Body of pancreas (tissue), 4 donors: ENCODE measurements at regions not wholly inside any gene's neighbourhood (a gene's known extent, or its start where the extent isn't known, plus 50 kb on each side); places are given as distances from the start of the nearest gene placed in this dataset.

Source experiments
- ATAC-seq: fragments of 150-250 bp; one replicate; pipeline ENCODE4 v1.9.1; 2016
- DNase-seq, 4 donors: peaks; one replicate each; pipeline ENCODE4 v3.0.0-alpha.2; 2019
- H3K27ac ChIP-seq, 4 donors: fragments of 200-600 bp; sonication (generic); 1 replicate in 3 of 4; 2 replicates in 1 of 4; pipeline versions ENCODE4 v1.5.1 to v1.6.1; 2016 to 2019; ENCODE audit warnings: mild to moderate bottlenecking in 1 of 4, mixed read lengths in 1 of 4, moderate library complexity in 1 of 4
- H3K27me3 ChIP-seq, 2 donors: fragments of 200-600 bp; sonication (generic); one replicate each; pipeline ENCODE4 v1.6.0; 2016; ENCODE audit warnings: mild to moderate bottlenecking in 1 of 2
- H3K36me3 ChIP-seq, 2 donors: fragments of 200-600 bp; sonication (generic); replicated peaks in 1 of 2; 2 replicates each; pipeline ENCODE4 v1.5.1; 2016; ENCODE audit warnings: low read depth in 2 of 2; ENCODE audit not compliant: insufficient read depth in 1 of 2
- H3K4me1 ChIP-seq: fragments of 200-600 bp; sonication (generic); one replicate; pipeline ENCODE4 v1.6.0; 2016
- H3K4me3 ChIP-seq, 2 donors: fragments of 200-600 bp; sonication (generic); 1 replicate in 1 of 2; 2 replicates in 1 of 2; pipeline ENCODE4 v1.5.1; 2016 to 2019
- H3K9me3 ChIP-seq, 3 donors: fragments of 200-600 bp; sonication (generic); 1 replicate in 2 of 3; 2 replicates in 1 of 3; pipeline ENCODE4 v1.5.1; 2016
- POLR2A ChIP-seq, 3 donors: fragments of 450-650 bp; IDR thresholded peaks; one replicate each; pipeline ENCODE4 v1.6.1; 2016; ENCODE audit warnings: antibody characterized with exemption in 3 of 3, mild to moderate bottlenecking in 2 of 3
- WGBS, 2 donors: methylation state at CpG; one replicate each; pipeline ENCODE4 v1.1.5; 2017; 5-methylcytosine and 5-hydroxymethylcytosine counted together
- intact Hi-C: fragments of 100-400 bp; cut with DNase I; formaldehyde crosslinking; loops from one replicate; pipeline ENCODE4 v1.15.1; 2023
- TF ChIP-seq, protein P1 (sequence below), 7 experiments: fragments of 450-650 bp in 4 of 7; fragments of 200-600 bp in 3 of 7; sonication (generic) in 3 of 7; IDR thresholded peaks; one replicate each; pipeline ENCODE4 v1.5.1; 2016 to 2019; ENCODE audit warnings: antibody characterized with exemption in 7 of 7

DNA sequence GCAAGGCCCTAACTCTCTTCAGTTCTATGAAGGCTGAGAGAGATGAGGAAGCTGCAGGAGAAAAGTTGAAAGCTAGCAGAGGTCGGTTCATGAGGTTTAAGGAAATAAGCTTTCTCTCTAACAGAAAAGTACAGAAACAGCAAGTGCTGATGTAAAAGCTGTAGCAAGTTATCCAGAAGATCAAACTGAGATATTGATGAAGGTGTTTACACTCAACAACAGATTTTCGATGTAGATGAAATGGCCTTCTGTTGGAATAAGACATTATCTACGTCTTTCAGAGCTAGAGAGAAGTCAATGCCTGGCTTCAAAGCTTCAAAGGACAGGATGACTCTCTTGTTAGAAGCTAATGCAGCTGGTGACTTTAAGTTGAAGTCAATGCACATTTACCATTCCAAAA is 87.4 kb downstream of the PDCL3 start:
- Histone ChIP-seq H3K27me3 (no peaks in the 10 kb centered on the region), H3K27ac (no peak overlapping the region), H3K36me3 (no peaks in the 10 kb centered on the region), H3K9me3 (no peaks in the 10 kb centered on the region), H3K4me1 (peaks cover 5% of the 10 kb centered on the region), H3K4me3 (no peak overlapping the region)
- ATAC-seq (no peak), DNase-seq (no peak)
- intact Hi-C loops = no loop called here
- TF ChIP-seq POLR2A (IDR thresholded peaks at IDR 0.05) = no peak
- WGBS, 2 donors = 63 to 70% methylated on average over 3 of the region's 3 CpGs

DNA sequence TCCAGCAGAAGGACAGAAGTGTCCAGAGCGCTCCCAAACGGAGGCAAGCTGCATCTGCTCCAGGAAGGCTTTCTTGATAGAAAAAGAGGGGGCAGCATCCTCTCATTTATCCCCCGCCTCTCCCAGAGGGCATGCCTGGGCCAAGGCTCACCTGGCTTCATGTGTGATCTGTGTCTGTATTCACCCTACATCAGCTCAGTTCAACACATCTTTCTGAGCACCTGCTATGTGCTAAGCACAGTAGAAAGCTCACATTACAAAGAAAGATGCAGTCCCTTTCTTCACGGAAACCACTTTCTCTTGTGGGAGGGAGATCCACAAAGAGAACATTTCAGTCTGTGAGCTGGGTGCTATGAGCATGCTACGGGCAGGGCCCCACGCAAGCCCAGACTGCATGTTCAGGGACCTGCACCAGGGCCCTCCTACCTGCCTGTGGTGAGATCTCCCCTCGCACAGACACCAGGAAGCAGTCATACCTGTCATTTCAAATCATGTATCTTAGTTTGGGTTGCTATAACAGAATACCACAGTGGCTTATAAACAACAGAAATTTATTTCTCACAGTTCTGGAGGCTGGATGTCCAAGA is 90.7 kb downstream of the PDCL3 start:
- no peaks in the 10 kb centered on the region for H3K36me3 ChIP-seq
- no peaks in the 10 kb centered on the region for H3K9me3 ChIP-seq
- H3K27me3 ChIP-seq = no peaks in the 10 kb centered on the region
- no peak for ATAC-seq
- TF ChIP-seq, protein P1, sequence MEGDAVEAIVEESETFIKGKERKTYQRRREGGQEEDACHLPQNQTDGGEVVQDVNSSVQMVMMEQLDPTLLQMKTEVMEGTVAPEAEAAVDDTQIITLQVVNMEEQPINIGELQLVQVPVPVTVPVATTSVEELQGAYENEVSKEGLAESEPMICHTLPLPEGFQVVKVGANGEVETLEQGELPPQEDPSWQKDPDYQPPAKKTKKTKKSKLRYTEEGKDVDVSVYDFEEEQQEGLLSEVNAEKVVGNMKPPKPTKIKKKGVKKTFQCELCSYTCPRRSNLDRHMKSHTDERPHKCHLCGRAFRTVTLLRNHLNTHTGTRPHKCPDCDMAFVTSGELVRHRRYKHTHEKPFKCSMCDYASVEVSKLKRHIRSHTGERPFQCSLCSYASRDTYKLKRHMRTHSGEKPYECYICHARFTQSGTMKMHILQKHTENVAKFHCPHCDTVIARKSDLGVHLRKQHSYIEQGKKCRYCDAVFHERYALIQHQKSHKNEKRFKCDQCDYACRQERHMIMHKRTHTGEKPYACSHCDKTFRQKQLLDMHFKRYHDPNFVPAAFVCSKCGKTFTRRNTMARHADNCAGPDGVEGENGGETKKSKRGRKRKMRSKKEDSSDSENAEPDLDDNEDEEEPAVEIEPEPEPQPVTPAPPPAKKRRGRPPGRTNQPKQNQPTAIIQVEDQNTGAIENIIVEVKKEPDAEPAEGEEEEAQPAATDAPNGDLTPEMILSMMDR (IDR thresholded peaks at IDR 0.05) = no peak
- TF ChIP-seq POLR2A (IDR thresholded peaks at IDR 0.05) = no peak
- intact Hi-C loops = no loop called here
- 83 to 92% methylated on average over 7 of the region's 7 CpGs for WGBS, 2 donors
- DNase-seq = no peak
- H3K4me3 ChIP-seq = no peak overlapping the region
- no peak overlapping the region for H3K27ac ChIP-seq
- H3K4me1 ChIP-seq = peaks cover 24% of the 10 kb centered on the region

- DNase-seq (no peak), ATAC-seq (no peak)
- no peak overlapping the region for H3K4me3 ChIP-seq
- no peaks in the 10 kb centered on the region for H3K9me3 ChIP-seq
- H3K36me3 ChIP-seq = no peaks in the 10 kb centered on the region
- no peak overlapping the region for H3K27ac ChIP-seq
- intact Hi-C loops = no loop called here
- TF ChIP-seq, protein P1 (IDR thresholded peaks at IDR 0.05) = no peak
- no peak for TF ChIP-seq POLR2A (IDR thresholded peaks at IDR 0.05)
- 93 to 94% methylated on average over 7 of the region's 7 CpGs for WGBS, 2 donors
- peaks cover 24% of the 10 kb centered on the region for H3K4me1 ChIP-seq
- no peaks in the 10 kb centered on the region for H3K27me3 ChIP-seq
Observed at GRCh38 chr2:100654611-100655010, 91.8 kb downstream of the PDCL3 start.

- H3K27ac ChIP-seq = peak overlapping the region; percentile 45 to 57 (median 54)
- WGBS, 2 donors = 76 to 82% methylated on average over 5 of the region's 5 CpGs
- ATAC-seq (no peak), DNase-seq (no peak)
- H3K36me3 ChIP-seq = no peaks in the 10 kb centered on the region
- H3K9me3 ChIP-seq = no peaks in the 10 kb centered on the region
- H3K27me3 ChIP-seq = no peaks in the 10 kb centered on the region
- no peak for TF ChIP-seq POLR2A (IDR thresholded peaks at IDR 0.05)
- TF ChIP-seq, protein P1 (IDR thresholded peaks at IDR 0.05) = no peak
- no peak overlapping the region for H3K4me3 ChIP-seq
- peaks cover 25% of the 10 kb centered on the region for H3K4me1 ChIP-seq
- intact Hi-C loops = no loop called here
Observed at GRCh38 chr2:100655446-100655845, 92.7 kb downstream of the PDCL3 start.

- TF ChIP-seq POLR2A (IDR thresholded peaks at IDR 0.05) = no peak
- TF ChIP-seq, protein P1 (IDR thresholded peaks at IDR 0.05) = no peak
- 43 to 45% methylated on average over 4 to 5 of the region's 5 CpGs for WGBS, 2 donors
- Histone ChIP-seq H3K27ac (peak overlapping the region; percentile 53 to 67 (median 56)), H3K27me3 (no peaks in the 10 kb centered on the region), H3K4me1 (peaks cover 29% of the 10 kb centered on the region), H3K4me3 (no peak overlapping the region), H3K36me3 (no peaks in the 10 kb centered on the region), H3K9me3 (no peaks in the 10 kb centered on the region)
- intact Hi-C loops = no loop called here
- ATAC-seq (peak; percentile 94), DNase-seq (peak; percentile 80 to 94 (median 88))
Observed at GRCh38 chr2:100655936-100656534, 93.2 kb downstream of the PDCL3 start.
